ENCODE measurements at regions not wholly inside any gene's neighbourhood (a gene's known extent, or its start where the extent isn't known, plus 50 kb on each side); places are given as distances from the start of the nearest gene placed in this dataset.

DNA sequence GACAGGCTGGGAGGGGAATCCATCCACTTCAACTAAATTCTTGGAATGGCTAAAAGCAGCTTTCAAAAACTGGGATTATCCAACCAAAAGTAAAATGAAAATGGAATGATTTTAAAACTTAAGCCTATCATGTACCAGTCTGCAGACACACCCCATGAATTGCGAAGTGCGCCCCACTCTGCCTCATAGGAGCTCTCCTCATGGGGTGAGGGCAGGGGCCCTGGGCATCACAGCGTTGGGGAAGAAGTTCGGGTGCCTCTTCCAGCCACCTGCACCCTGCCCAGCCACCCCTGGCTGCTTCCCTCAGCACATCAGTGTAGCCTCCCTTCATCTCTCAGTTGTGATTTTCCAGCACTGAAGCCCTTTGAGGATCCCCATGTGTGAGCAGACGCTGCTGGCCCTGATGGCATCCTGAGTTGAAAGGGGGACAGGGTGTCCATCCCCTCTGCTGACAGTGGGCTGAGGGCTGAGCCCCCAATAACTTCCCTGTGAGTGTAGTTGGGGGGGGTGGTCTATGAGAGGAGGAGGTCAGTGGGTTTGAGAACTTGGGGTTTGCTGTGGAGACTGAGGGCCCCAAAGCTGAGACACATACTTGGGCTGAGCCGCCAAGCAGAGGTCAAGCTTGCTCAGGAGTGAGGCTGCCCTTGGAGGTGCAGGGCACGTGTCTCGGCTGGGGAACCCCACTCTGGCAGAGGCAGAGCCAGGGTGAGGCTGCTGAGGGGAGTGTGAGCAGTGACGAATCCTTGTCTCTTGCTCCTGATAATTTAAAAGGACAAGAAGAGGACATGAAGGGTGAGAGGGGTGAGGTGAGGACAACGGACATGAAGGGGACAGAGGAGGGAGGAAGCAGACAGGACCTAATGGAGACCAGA lies 542.1 kb downstream of the TCERG1L start:
- DNase-seq (ENCODE audit: low read depth in 1 of 2, low spot score in 1 of 2): no peak
- H3K4me3 ChIP-seq (replicated peaks; ENCODE audit: insufficient read depth, low read length): no peak overlapping the region
- H3K27me3 ChIP-seq (ENCODE audit: insufficient read depth, poor library complexity, severe bottlenecking): no peaks in the 10 kb centered on the region
- TF ChIP-seq, protein P1, sequence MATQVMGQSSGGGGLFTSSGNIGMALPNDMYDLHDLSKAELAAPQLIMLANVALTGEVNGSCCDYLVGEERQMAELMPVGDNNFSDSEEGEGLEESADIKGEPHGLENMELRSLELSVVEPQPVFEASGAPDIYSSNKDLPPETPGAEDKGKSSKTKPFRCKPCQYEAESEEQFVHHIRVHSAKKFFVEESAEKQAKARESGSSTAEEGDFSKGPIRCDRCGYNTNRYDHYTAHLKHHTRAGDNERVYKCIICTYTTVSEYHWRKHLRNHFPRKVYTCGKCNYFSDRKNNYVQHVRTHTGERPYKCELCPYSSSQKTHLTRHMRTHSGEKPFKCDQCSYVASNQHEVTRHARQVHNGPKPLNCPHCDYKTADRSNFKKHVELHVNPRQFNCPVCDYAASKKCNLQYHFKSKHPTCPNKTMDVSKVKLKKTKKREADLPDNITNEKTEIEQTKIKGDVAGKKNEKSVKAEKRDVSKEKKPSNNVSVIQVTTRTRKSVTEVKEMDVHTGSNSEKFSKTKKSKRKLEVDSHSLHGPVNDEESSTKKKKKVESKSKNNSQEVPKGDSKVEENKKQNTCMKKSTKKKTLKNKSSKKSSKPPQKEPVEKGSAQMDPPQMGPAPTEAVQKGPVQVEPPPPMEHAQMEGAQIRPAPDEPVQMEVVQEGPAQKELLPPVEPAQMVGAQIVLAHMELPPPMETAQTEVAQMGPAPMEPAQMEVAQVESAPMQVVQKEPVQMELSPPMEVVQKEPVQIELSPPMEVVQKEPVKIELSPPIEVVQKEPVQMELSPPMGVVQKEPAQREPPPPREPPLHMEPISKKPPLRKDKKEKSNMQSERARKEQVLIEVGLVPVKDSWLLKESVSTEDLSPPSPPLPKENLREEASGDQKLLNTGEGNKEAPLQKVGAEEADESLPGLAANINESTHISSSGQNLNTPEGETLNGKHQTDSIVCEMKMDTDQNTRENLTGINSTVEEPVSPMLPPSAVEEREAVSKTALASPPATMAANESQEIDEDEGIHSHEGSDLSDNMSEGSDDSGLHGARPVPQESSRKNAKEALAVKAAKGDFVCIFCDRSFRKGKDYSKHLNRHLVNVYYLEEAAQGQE (IDR thresholded peaks at IDR 0.05; ENCODE audit: insufficient replicate concordance, low read depth): no peak
- TF ChIP-seq SPI1 (IDR thresholded peaks at IDR 0.05; ENCODE audit: borderline replicate concordance, low read depth) (no peak), POLR2AphosphoS5 (IDR thresholded peaks at IDR 0.05; ENCODE audit: low read depth) (no peak), GABPA (IDR thresholded peaks at IDR 0.05; ENCODE audit: low read depth) (no peak)
- TF ChIP-seq, protein P2, sequence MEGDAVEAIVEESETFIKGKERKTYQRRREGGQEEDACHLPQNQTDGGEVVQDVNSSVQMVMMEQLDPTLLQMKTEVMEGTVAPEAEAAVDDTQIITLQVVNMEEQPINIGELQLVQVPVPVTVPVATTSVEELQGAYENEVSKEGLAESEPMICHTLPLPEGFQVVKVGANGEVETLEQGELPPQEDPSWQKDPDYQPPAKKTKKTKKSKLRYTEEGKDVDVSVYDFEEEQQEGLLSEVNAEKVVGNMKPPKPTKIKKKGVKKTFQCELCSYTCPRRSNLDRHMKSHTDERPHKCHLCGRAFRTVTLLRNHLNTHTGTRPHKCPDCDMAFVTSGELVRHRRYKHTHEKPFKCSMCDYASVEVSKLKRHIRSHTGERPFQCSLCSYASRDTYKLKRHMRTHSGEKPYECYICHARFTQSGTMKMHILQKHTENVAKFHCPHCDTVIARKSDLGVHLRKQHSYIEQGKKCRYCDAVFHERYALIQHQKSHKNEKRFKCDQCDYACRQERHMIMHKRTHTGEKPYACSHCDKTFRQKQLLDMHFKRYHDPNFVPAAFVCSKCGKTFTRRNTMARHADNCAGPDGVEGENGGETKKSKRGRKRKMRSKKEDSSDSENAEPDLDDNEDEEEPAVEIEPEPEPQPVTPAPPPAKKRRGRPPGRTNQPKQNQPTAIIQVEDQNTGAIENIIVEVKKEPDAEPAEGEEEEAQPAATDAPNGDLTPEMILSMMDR (IDR thresholded peaks at IDR 0.05; ENCODE audit: insufficient read depth, low read length): no peak
- no peak overlapping the region for H3K27ac ChIP-seq (replicated peaks)

DNA sequence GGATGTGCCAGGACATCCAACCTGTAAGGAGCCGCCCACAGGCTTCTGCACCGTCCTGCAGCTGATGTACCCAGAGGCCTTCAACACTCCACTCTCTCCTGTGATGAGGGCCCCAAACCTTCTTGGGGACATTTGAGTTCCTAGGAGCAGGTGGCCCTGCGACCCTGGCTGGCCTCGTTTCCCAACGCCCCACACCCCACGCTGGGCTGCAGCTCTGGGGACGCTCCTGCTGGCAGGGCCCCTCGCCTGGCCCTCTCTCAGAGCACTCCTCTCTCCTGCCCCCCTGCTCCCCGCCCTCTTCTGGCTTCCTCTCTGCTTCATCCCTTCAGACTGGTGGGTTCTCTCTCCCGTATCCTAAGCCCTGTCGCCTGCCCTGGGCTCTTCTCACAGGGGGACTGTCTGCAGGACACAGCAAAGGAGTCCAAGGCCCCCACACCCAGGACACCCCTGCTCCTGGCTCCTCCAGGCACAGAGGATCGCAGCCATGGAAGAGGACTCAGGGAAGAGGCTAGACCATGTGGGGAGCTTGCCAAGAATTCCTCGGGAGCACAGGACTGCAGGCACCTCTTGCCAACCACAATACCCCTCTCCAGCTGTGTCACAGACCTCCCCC lies 541.4 kb downstream of the TCERG1L start:
- Histone ChIP-seq H3K27ac (replicated peaks) (no peak overlapping the region), H3K4me3 (replicated peaks; ENCODE audit: insufficient read depth, low read length) (no peak overlapping the region), H3K27me3 (ENCODE audit: insufficient read depth, poor library complexity, severe bottlenecking) (no peaks in the 10 kb centered on the region)
- no peak for DNase-seq (ENCODE audit: low read depth in 1 of 2, low spot score in 1 of 2)
- TF ChIP-seq SPI1 (IDR thresholded peaks at IDR 0.05; ENCODE audit: borderline replicate concordance, low read depth) (no peak), POLR2AphosphoS5 (IDR thresholded peaks at IDR 0.05; ENCODE audit: low read depth) (no peak), GABPA (IDR thresholded peaks at IDR 0.05; ENCODE audit: low read depth) (no peak)
- TF ChIP-seq, protein P2 (IDR thresholded peaks at IDR 0.05; ENCODE audit: insufficient read depth, low read length): no peak
- TF ChIP-seq, protein P1 (IDR thresholded peaks at IDR 0.05; ENCODE audit: insufficient replicate concordance, low read depth): no peak

DNA sequence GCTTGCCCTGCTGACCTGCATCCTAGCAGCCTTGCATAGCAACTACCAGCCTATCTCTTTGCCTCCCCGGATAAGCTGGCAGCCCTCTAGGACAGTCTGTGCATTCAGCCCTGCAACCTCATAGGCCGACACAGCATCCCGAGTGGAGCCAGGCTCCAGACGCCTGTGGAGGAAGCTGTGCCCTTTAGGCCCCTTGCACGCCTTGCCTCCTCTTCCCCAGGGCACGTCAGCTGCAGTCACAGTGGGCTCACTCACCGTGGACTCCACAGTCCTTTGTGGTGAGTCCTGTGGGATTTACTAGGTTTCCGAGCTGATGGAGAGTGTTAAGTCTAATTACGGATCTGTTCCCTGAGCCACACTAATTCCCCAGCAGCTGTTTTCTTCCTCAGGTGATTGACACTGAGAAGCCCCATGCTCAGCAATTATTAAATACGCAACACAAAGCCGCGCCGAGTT lies 540.0 kb downstream of the TCERG1L start:
- no peaks in the 10 kb centered on the region for H3K27me3 ChIP-seq (ENCODE audit: insufficient read depth, poor library complexity, severe bottlenecking)
- H3K4me3 ChIP-seq (replicated peaks; ENCODE audit: insufficient read depth, low read length): no peak overlapping the region
- no peak for TF ChIP-seq POLR2AphosphoS5 (IDR thresholded peaks at IDR 0.05; ENCODE audit: low read depth)
- TF ChIP-seq, protein P2 (IDR thresholded peaks at IDR 0.05; ENCODE audit: insufficient read depth, low read length): no peak
- TF ChIP-seq, protein P1 (IDR thresholded peaks at IDR 0.05; ENCODE audit: insufficient replicate concordance, low read depth): no peak
- no peak for TF ChIP-seq GABPA (IDR thresholded peaks at IDR 0.05; ENCODE audit: low read depth)
- no peak overlapping the region for H3K27ac ChIP-seq (replicated peaks)
- DNase-seq (ENCODE audit: low read depth in 1 of 2, low spot score in 1 of 2): no peak
